ENCODE measurements at regions not wholly inside any gene's neighbourhood (a gene's known extent, or its start where the extent isn't known, plus 50 kb on each side); places are given as distances from the start of the nearest gene placed in this dataset.
"Not testable (repeated sequence)": the region's sequence is repeated elsewhere in the genome, so short reads cannot be mapped to it uniquely, and the experiment has no call there.

DNA sequence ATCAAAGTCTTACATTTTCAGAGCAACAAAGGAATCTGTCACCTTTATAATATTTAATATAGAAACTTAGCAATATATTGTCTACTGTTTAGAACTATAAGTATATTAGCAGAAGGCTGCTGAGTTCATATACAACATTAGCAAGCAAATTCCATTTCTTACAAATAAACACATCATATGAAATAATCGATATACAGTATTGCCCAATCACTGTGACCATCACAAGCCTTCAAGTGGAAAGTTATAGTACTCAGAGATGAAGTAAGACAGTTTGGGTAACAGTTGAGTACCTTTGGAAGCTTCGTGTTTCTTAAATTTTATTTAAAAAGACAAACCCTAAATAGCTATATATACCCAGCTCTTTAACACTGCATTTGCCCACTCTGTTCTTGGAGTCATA, 135.2 kb upstream of the IRX1 start:
- TF ChIP-seq, protein P1, sequence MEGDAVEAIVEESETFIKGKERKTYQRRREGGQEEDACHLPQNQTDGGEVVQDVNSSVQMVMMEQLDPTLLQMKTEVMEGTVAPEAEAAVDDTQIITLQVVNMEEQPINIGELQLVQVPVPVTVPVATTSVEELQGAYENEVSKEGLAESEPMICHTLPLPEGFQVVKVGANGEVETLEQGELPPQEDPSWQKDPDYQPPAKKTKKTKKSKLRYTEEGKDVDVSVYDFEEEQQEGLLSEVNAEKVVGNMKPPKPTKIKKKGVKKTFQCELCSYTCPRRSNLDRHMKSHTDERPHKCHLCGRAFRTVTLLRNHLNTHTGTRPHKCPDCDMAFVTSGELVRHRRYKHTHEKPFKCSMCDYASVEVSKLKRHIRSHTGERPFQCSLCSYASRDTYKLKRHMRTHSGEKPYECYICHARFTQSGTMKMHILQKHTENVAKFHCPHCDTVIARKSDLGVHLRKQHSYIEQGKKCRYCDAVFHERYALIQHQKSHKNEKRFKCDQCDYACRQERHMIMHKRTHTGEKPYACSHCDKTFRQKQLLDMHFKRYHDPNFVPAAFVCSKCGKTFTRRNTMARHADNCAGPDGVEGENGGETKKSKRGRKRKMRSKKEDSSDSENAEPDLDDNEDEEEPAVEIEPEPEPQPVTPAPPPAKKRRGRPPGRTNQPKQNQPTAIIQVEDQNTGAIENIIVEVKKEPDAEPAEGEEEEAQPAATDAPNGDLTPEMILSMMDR (IDR thresholded peaks at IDR 0.05) = no peak
- H3K9me3 Mint-ChIP-seq (ENCODE audit: unreplicated experiment) = peaks cover 23% of the 10 kb centered on the region
- no peak for DNase-seq (ENCODE audit: extremely low spot score, unreplicated experiment)
- no peaks in the 10 kb centered on the region for H3K4me1 Mint-ChIP-seq (ENCODE audit: unreplicated experiment)
- H3K4me3 Mint-ChIP-seq (ENCODE audit: unreplicated experiment) = no peak overlapping the region
- no peak overlapping the region for H3K27ac Mint-ChIP-seq (ENCODE audit: unreplicated experiment)
- H3K27me3 Mint-ChIP-seq (ENCODE audit: unreplicated experiment) = no peaks in the 10 kb centered on the region
- no peaks in the 10 kb centered on the region for H3K36me3 Mint-ChIP-seq (ENCODE audit: unreplicated experiment)

DNA sequence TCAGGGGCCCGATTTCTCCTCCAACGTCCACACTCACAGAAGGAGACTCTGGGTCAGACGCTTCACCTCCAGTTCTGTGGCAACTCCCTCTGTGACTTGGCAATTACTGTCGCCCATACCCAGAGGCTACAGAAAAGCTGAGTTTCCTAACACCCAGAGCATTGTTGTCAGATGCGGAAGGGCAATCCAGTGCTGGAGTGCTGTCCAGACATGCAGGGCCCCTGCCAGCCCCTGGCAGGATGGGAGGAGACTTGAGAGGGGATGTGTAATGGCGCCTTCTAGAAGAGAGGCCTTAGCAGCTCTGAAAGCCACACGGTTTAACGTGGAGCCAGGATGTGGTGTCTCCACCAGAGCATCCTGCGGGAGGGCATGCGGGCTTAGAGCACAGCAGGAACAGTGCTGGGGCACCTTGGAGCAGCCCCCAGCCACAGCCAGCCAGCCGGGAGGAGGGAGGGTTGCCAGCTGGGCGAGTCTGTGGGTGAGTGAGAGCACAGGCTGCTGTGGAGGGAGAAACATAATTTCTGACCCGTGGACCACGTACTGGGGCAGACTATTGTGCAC, 139.4 kb upstream of the IRX1 start:
- H3K36me3 Mint-ChIP-seq (ENCODE audit: unreplicated experiment) = no peaks in the 10 kb centered on the region
- no peaks in the 10 kb centered on the region for H3K27me3 Mint-ChIP-seq (ENCODE audit: unreplicated experiment)
- H3K4me3 Mint-ChIP-seq (ENCODE audit: unreplicated experiment) = no peak overlapping the region
- TF ChIP-seq, protein P1 (IDR thresholded peaks at IDR 0.05) = no peak
- peaks cover 40% of the 10 kb centered on the region for H3K9me3 Mint-ChIP-seq (ENCODE audit: unreplicated experiment)
- H3K27ac Mint-ChIP-seq (ENCODE audit: unreplicated experiment) = no peak overlapping the region
- no peak for DNase-seq (ENCODE audit: extremely low spot score, unreplicated experiment)
- no peaks in the 10 kb centered on the region for H3K4me1 Mint-ChIP-seq (ENCODE audit: unreplicated experiment)

DNA sequence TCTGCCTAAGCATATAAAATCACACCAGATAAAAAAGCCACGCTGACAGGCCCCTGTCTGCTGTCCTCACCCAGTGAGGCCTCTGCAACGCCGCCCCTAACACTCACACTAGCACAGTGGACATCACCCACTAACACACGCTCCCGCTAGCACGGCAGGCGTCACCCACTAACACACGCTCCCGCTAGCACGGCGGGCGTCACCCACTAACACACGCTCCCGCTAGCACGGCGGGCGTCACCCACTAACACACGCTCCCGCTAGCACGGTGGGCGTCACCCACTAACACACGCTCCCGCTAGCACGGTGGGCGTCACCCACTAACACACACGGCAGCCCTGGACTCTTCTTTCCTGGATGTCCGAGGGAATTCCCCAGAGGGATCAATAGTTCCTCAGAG, 141.6 kb upstream of the IRX1 start:
- not testable (repeated sequence) for H3K4me1 Mint-ChIP-seq (ENCODE audit: unreplicated experiment); DNase-seq (ENCODE audit: extremely low spot score, unreplicated experiment); H3K27ac Mint-ChIP-seq (ENCODE audit: unreplicated experiment); H3K27me3 Mint-ChIP-seq (ENCODE audit: unreplicated experiment); H3K36me3 Mint-ChIP-seq (ENCODE audit: unreplicated experiment); H3K4me3 Mint-ChIP-seq (ENCODE audit: unreplicated experiment)
- peaks cover 36% of the 10 kb centered on the region for H3K9me3 Mint-ChIP-seq (ENCODE audit: unreplicated experiment)

DNA sequence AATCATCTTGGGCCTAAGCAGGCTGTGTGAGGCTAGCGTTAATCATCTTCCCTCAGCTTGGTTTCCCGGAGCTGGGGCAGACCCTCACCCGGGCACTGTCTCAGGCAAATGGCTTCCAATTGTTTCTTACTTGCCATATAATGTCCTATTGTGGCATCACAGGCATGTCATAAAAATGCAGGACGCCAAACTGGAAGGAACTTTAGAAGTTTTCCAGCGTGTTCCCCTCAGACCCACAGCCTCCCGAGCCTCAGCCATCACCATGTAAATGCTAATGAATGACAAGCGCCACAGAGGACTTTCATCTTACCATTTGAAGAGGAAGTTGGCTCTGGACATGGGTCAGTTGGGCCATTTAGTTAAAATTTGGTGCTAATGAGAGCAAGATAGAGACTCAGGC, 143.0 kb upstream of the IRX1 start:
- H3K36me3 Mint-ChIP-seq (ENCODE audit: unreplicated experiment) = no peaks in the 10 kb centered on the region
- H3K27ac Mint-ChIP-seq (ENCODE audit: unreplicated experiment) = no peak overlapping the region
- DNase-seq (ENCODE audit: extremely low spot score, unreplicated experiment) = no peak
- TF ChIP-seq, protein P1 (IDR thresholded peaks at IDR 0.05) = no peak
- no peaks in the 10 kb centered on the region for H3K4me1 Mint-ChIP-seq (ENCODE audit: unreplicated experiment)
- H3K4me3 Mint-ChIP-seq (ENCODE audit: unreplicated experiment) = no peak overlapping the region
- peaks cover 33% of the 10 kb centered on the region for H3K9me3 Mint-ChIP-seq (ENCODE audit: unreplicated experiment)
- no peaks in the 10 kb centered on the region for H3K27me3 Mint-ChIP-seq (ENCODE audit: unreplicated experiment)

DNA sequence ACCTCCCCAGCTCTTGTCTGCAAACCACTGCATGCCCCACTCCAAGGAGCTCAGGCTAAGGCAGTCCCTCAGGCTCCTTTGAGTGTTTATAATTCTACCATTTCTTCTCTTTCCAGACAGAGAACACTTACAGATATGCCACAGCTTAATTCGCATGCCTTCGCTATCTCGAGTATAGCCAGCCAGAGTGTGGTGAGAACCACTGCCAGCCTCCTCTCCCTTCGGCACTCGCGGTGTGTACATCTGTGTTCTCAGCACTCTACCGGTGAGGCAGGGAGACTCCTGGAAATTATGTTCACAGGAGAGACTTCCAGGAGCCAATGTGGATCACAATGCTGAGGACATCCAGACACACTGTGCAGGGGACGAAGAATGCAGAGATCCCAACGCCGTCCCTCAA, 143.7 kb upstream of the IRX1 start:
- Mint-ChIP-seq H3K27me3 (ENCODE audit: unreplicated experiment) (no peaks in the 10 kb centered on the region), H3K9me3 (ENCODE audit: unreplicated experiment) (peaks cover 36% of the 10 kb centered on the region), H3K4me1 (ENCODE audit: unreplicated experiment) (no peaks in the 10 kb centered on the region), H3K36me3 (ENCODE audit: unreplicated experiment) (no peaks in the 10 kb centered on the region), H3K27ac (ENCODE audit: unreplicated experiment) (no peak overlapping the region), H3K4me3 (ENCODE audit: unreplicated experiment) (no peak overlapping the region)
- DNase-seq (ENCODE audit: extremely low spot score, unreplicated experiment) = no peak
- TF ChIP-seq, protein P1 (IDR thresholded peaks at IDR 0.05) = no peak

DNA sequence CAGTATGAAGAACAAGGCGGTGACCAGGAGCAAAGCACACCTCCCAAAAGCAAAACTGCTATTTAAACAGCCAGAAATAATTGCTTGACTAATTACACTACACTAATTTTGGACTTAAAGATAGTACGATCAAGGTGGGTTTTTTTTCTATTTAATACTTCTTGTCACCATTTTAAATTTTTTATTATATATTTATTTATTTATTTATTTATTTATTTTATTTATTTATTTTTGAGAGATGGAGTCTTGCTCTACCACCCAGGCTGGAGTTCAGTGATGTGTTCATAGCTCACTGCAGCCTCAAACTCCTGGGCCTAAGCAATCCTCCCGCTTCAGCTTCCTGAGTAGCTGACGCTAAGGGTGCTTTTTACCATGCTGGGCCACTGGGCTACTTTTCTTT, 146.2 kb upstream of the IRX1 start:
- DNase-seq (ENCODE audit: extremely low spot score, unreplicated experiment) = no peak
- TF ChIP-seq, protein P1 (IDR thresholded peaks at IDR 0.05) = no peak
- H3K36me3 Mint-ChIP-seq (ENCODE audit: unreplicated experiment) = no peaks in the 10 kb centered on the region
- no peaks in the 10 kb centered on the region for H3K27me3 Mint-ChIP-seq (ENCODE audit: unreplicated experiment)
- no peak overlapping the region for H3K4me3 Mint-ChIP-seq (ENCODE audit: unreplicated experiment)
- peaks cover 20% of the 10 kb centered on the region for H3K9me3 Mint-ChIP-seq (ENCODE audit: unreplicated experiment)
- H3K27ac Mint-ChIP-seq (ENCODE audit: unreplicated experiment) = no peak overlapping the region
- H3K4me1 Mint-ChIP-seq (ENCODE audit: unreplicated experiment) = no peaks in the 10 kb centered on the region
